ENCODE measurements at regions not wholly inside any gene's neighbourhood (a gene's known extent, or its start where the extent isn't known, plus 50 kb on each side); places are given as distances from the start of the nearest gene placed in this dataset.
A peak's percentile ranks its signal among the peaks of the same experiment; 100 is the strongest.

- ATAC-seq: peak; percentile 99
- TF ChIP-seq CSRNP3 (CRISPR knock-in tag; IDR thresholded peaks at IDR 0.05): no peak
- TF ChIP-seq ARNTL (CRISPR knock-in tag; IDR thresholded peaks at IDR 0.05; ENCODE audit: borderline replicate concordance, low read depth): no peak
- no peak for TF ChIP-seq TCF4 (CRISPR knock-in tag; IDR thresholded peaks at IDR 0.05; ENCODE audit: borderline replicate concordance)
- TF ChIP-seq ZNF565 (CRISPR knock-in tag; conservative IDR thresholded peaks at IDR 0.05; ENCODE audit: low read depth): no peak
- no peak for TF ChIP-seq TOX (CRISPR knock-in tag; IDR thresholded peaks at IDR 0.05; ENCODE audit: borderline replicate concordance)
- TF ChIP-seq ZC3H10 (CRISPR knock-in tag; IDR thresholded peaks at IDR 0.05): no peak
- no peak for TF ChIP-seq ZFP30 (CRISPR knock-in tag; IDR thresholded peaks at IDR 0.05)
- TF ChIP-seq ZFP3 (CRISPR knock-in tag; IDR thresholded peaks at IDR 0.05): no peak
- no peak for TF ChIP-seq OSR1 (CRISPR knock-in tag; IDR thresholded peaks at IDR 0.05)
- TF ChIP-seq BACH2 (CRISPR knock-in tag; IDR thresholded peaks at IDR 0.05; ENCODE audit: borderline replicate concordance): no peak
- no peak for TF ChIP-seq RARB (CRISPR knock-in tag; IDR thresholded peaks at IDR 0.05)
These were observed 134.3 kb upstream of the PDE1C start for GRCh38 chr7:32204361-32205018.

- TF ChIP-seq POU6F1 (CRISPR knock-in tag; IDR thresholded peaks at IDR 0.05; ENCODE audit: borderline replicate concordance, low read depth): no peak
- TF ChIP-seq ESRRG (CRISPR knock-in tag; IDR thresholded peaks at IDR 0.05): no peak
- no peak for TF ChIP-seq CSRNP3 (CRISPR knock-in tag; IDR thresholded peaks at IDR 0.05)
- no peak for TF ChIP-seq ZNF70 (CRISPR knock-in tag; IDR thresholded peaks at IDR 0.05)
- TF ChIP-seq SNAI2 (CRISPR knock-in tag; IDR thresholded peaks at IDR 0.05): no peak
- TF ChIP-seq ZNF565 (CRISPR knock-in tag; conservative IDR thresholded peaks at IDR 0.05; ENCODE audit: low read depth): no peak
- TF ChIP-seq ZC3H10 (CRISPR knock-in tag; IDR thresholded peaks at IDR 0.05): no peak
- TF ChIP-seq ZNF8 (CRISPR knock-in tag; IDR thresholded peaks at IDR 0.05): no peak
- TF ChIP-seq TOX (CRISPR knock-in tag; IDR thresholded peaks at IDR 0.05; ENCODE audit: borderline replicate concordance): no peak
- TF ChIP-seq OSR1 (CRISPR knock-in tag; IDR thresholded peaks at IDR 0.05): no peak
- TF ChIP-seq ARNTL (CRISPR knock-in tag; IDR thresholded peaks at IDR 0.05; ENCODE audit: borderline replicate concordance, low read depth): no peak
- TF ChIP-seq ZFP3 (CRISPR knock-in tag; IDR thresholded peaks at IDR 0.05): no peak
- no peak for TF ChIP-seq CREB5 (CRISPR knock-in tag; IDR thresholded peaks at IDR 0.05; ENCODE audit: low read depth)
- no peak for TF ChIP-seq ZFP30 (CRISPR knock-in tag; IDR thresholded peaks at IDR 0.05)
- TF ChIP-seq TSHZ2 (CRISPR knock-in tag; IDR thresholded peaks at IDR 0.05): no peak
- TF ChIP-seq BACH2 (CRISPR knock-in tag; IDR thresholded peaks at IDR 0.05; ENCODE audit: borderline replicate concordance): no peak
- no peak for TF ChIP-seq PPARA (CRISPR knock-in tag; IDR thresholded peaks at IDR 0.05; ENCODE audit: borderline replicate concordance)
- TF ChIP-seq RARB (CRISPR knock-in tag; IDR thresholded peaks at IDR 0.05): no peak
- ATAC-seq: no peak
These were observed 130.4 kb upstream of the PDE1C start for GRCh38 chr7:32200646-32201045.

GRCh38 chr7:32194537-32194936, 124.3 kb upstream of the PDE1C start:
- no peak for TF ChIP-seq ZNF565 (CRISPR knock-in tag; conservative IDR thresholded peaks at IDR 0.05; ENCODE audit: low read depth)
- TF ChIP-seq PATZ1 (CRISPR knock-in tag; IDR thresholded peaks at IDR 0.05; ENCODE audit: borderline replicate concordance): no peak
- no peak for TF ChIP-seq RARB (CRISPR knock-in tag; IDR thresholded peaks at IDR 0.05)
- TF ChIP-seq CSDC2 (CRISPR knock-in tag; IDR thresholded peaks at IDR 0.05): no peak
- TF ChIP-seq CSRNP3 (CRISPR knock-in tag; IDR thresholded peaks at IDR 0.05): no peak
- TF ChIP-seq OSR1 (CRISPR knock-in tag; IDR thresholded peaks at IDR 0.05): no peak
- TF ChIP-seq ESRRG (CRISPR knock-in tag; IDR thresholded peaks at IDR 0.05): no peak
- TF ChIP-seq GLIS3 (CRISPR knock-in tag; IDR thresholded peaks at IDR 0.05): no peak
- no peak for TF ChIP-seq BACH2 (CRISPR knock-in tag; IDR thresholded peaks at IDR 0.05; ENCODE audit: borderline replicate concordance)
- TF ChIP-seq PPARA (CRISPR knock-in tag; IDR thresholded peaks at IDR 0.05; ENCODE audit: borderline replicate concordance): no peak

More at GRCh38 chr7:32194537-32194936, 124.3 kb upstream of the PDE1C start:
- no peak for ATAC-seq
